GM23338 (cell line): ENCODE measurements at regions not wholly inside any gene's neighbourhood (a gene's known extent, or its start where the extent isn't known, plus 50 kb on each side); places are given as distances from the start of the nearest gene placed in this dataset.

Source experiments
- ATAC-seq: fragments of 200-7000 bp; cut with Tn5 transposase; 3 replicates; pipeline ENCODE4 v1.9.1; 2020
- DNase-seq: peaks from one replicate; pipeline ENCODE4 v3.0.0-alpha.2; 2015; ENCODE audit warnings: low spot score
- H2AFZ ChIP-seq: fragments of 200-600 bp; sonication (generic); 2 replicates; pipeline ENCODE4 v1.8.0; 2016; ENCODE audit warnings: antibody characterized with exemption, mild to moderate bottlenecking, moderate library complexity
- H3F3A ChIP-seq: fragments of 200-600 bp; sonication (generic); replicated peaks from 2 replicates; pipeline ENCODE4 v1.8.0; 2017; ENCODE audit warnings: antibody characterized with exemption, mixed run types, low read depth
- H3K27ac ChIP-seq: fragments of 200-600 bp; sonication (generic); 2 replicates; pipeline ENCODE4 v1.6.1; 2016; ENCODE audit warnings: low read depth
- H3K27me3 ChIP-seq: fragments of 200-600 bp; sonication (generic); 2 replicates; pipeline ENCODE4 v1.8.0; 2016; ENCODE audit warnings: mild to moderate bottlenecking, mixed run types, moderate library complexity; ENCODE audit not compliant: insufficient read depth
- H3K36me3 ChIP-seq: fragments of 200-600 bp; sonication (generic); 2 replicates; pipeline ENCODE4 v1.8.0; 2016; ENCODE audit warnings: mild to moderate bottlenecking; ENCODE audit not compliant: insufficient read depth
- H3K4me1 ChIP-seq: fragments of 200-600 bp; sonication (generic); 2 replicates; pipeline ENCODE4 v1.8.0; 2016; ENCODE audit warnings: mild to moderate bottlenecking, moderate library complexity; ENCODE audit not compliant: insufficient read depth
- H3K4me2 ChIP-seq: fragments of 200-600 bp; sonication (generic); 2 replicates; pipeline ENCODE4 v1.7.1; 2017; ENCODE audit warnings: mixed run types
- H3K4me3 ChIP-seq: fragments of 200-600 bp; sonication (generic); 2 replicates; pipeline ENCODE4 v1.6.1; 2016; ENCODE audit warnings: mixed run types
- H3K79me2 ChIP-seq: fragments of 200-600 bp; sonication (generic); replicated peaks from 2 replicates; pipeline ENCODE4 v1.8.0; 2017; ENCODE audit warnings: mild to moderate bottlenecking; ENCODE audit not compliant: insufficient read depth
- H3K9me2 ChIP-seq: fragments of 200-600 bp; sonication (generic); 2 replicates; pipeline ENCODE4 v1.8.0; 2017; ENCODE audit not compliant: insufficient read depth
- H4K20me1 ChIP-seq: fragments of 200-600 bp; sonication (generic); replicated peaks from 2 replicates; pipeline ENCODE4 v1.8.0; 2017; ENCODE audit warnings: mild to moderate bottlenecking; ENCODE audit not compliant: insufficient read depth
- H3K27ac Mint-ChIP-seq: 2 replicates; pipeline ENCODE4 v1.8.0; 2020; ENCODE audit warnings: inconsistent platforms, mild to moderate bottlenecking, moderate library complexity, mixed read lengths
- H3K27me3 Mint-ChIP-seq: 3 replicates; pipeline ENCODE4 v1.8.0; 2022; ENCODE audit warnings: low read depth, mild to moderate bottlenecking, moderate library complexity, mixed read lengths, inconsistent platforms; ENCODE audit not compliant: insufficient read depth, poor library complexity
- H3K36me3 Mint-ChIP-seq: 3 replicates; pipeline ENCODE4 v1.8.0; 2021; ENCODE audit warnings: low read depth, mild to moderate bottlenecking, inconsistent platforms, moderate library complexity, mixed read lengths
- H3K4me1 Mint-ChIP-seq: 3 replicates; pipeline ENCODE4 v1.8.0; 2020; ENCODE audit warnings: mild to moderate bottlenecking, inconsistent platforms, mixed read lengths
- H3K4me3 Mint-ChIP-seq: 3 replicates; pipeline ENCODE4 v1.8.0; 2021; ENCODE audit warnings: moderate library complexity, mild to moderate bottlenecking, inconsistent platforms, mixed read lengths
- H3K9me3 Mint-ChIP-seq: 3 replicates; pipeline ENCODE4 v1.8.0; 2020; ENCODE audit warnings: moderate library complexity, mild to moderate bottlenecking, inconsistent platforms, mixed read lengths
- CREB1 ChIP-seq: fragments of 250-450 bp; sonication (Bioruptor Pico); IDR thresholded peaks from 2 replicates; pipeline ENCODE4 v1.5.0; 2020; ENCODE audit warnings: low read depth, mild to moderate bottlenecking, moderate library complexity
- EZH2 ChIP-seq: fragments of 200-600 bp; sonication (generic); IDR thresholded peaks from one replicate; pipeline ENCODE4 v1.8.0; 2017; ENCODE audit warnings: antibody characterized with exemption, mild to moderate bottlenecking, low read depth; ENCODE audit not compliant: unreplicated experiment
- EZH2phosphoT487 ChIP-seq: fragments of 200-600 bp; sonication (generic); IDR thresholded peaks from one replicate; pipeline ENCODE4 v1.8.1; 2018; ENCODE audit warnings: antibody characterized with exemption; ENCODE audit not compliant: unreplicated experiment
- JUNB ChIP-seq: IDR thresholded peaks from one replicate; pipeline ENCODE4 v1.6.1; 2016; ENCODE audit warnings: antibody characterized with exemption; ENCODE audit not compliant: unreplicated experiment
- NANOG ChIP-seq: IDR thresholded peaks from 2 replicates; pipeline ENCODE4 v1.6.1; 2016; ENCODE audit warnings: antibody characterized with exemption, borderline replicate concordance
- POLR2AphosphoS5 ChIP-seq: IDR thresholded peaks from 2 replicates; pipeline ENCODE4 v1.6.1; 2016; ENCODE audit warnings: antibody characterized with exemption, low read depth
- STAT1 ChIP-seq: IDR thresholded peaks from one replicate; pipeline ENCODE4 v1.6.1; 2016; ENCODE audit warnings: antibody characterized with exemption; ENCODE audit not compliant: unreplicated experiment
- ZNF114 ChIP-seq: fragments of 250-450 bp; sonication (Bioruptor Pico); IDR thresholded peaks from 2 replicates; pipeline ENCODE4 v1.5.0; 2020; ENCODE audit warnings: mild to moderate bottlenecking, moderate library complexity
- ZNF331 ChIP-seq: fragments of 250-450 bp; sonication (Bioruptor Pico); IDR thresholded peaks from 2 replicates; pipeline ENCODE4 v1.5.0; 2020; ENCODE audit warnings: low read depth, mild to moderate bottlenecking, moderate library complexity
- TF ChIP-seq, protein P1 (sequence below): IDR thresholded peaks from 2 replicates; pipeline ENCODE4 v1.6.1; 2016; ENCODE audit warnings: antibody characterized with exemption
- TF ChIP-seq, protein P2 (sequence below), 2 experiments: fragments of 200-600 bp in 1 of 2; sonication (generic) in 1 of 2; conservative IDR thresholded peaks; 2 replicates each; pipeline versions ENCODE4 v1.5.1 to v1.6.1; 2016 to 2017; ENCODE audit warnings: antibody characterized with exemption in 2 of 2, low read depth in 2 of 2, mild to moderate bottlenecking in 2 of 2, moderate library complexity in 1 of 2
- TF ChIP-seq, protein P3 (sequence below): IDR thresholded peaks from one replicate; pipeline ENCODE4 v1.6.1; 2018; ENCODE audit warnings: antibody characterized with exemption; ENCODE audit not compliant: unreplicated experiment
- TF ChIP-seq, protein P4 (sequence below): fragments of 250-450 bp; sonication (Bioruptor Pico); IDR thresholded peaks from 2 replicates; pipeline ENCODE4 v1.5.0; 2020; ENCODE audit warnings: mild to moderate bottlenecking, moderate library complexity

DNA sequence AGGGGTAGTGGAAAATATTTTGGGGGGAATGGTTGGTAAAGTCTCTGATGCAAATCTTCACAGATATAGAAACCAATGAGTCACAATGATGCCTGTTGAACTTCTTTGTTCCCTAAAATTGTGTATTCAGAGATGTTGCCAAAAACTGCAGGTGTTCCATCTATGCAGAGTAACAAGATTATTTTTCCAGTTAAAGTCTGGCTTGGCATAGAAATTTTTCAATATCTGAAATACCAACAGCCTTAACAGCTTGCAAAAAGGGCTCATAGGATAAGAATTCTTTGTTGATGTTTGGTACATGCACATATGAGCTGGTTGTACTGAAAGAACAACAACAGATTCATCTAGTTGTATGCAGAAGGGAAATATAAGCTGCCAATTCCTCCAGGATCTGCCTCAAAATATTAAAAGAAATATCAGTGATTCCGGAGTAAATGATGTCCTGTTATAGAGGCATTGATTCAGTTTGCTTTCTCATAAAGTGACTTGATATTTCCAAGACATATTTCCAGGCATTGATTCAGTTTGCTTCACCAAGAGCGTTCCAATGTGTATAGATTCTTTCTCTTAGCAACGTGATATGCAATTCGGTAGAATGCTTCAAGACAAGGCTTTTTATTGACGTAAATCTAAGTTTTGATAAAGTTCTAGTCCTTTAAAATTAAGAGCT, 564.4 kb downstream of the TMA16 start:
- Mint-ChIP-seq H3K27me3 (peaks cover 4% of the 10 kb centered on the region), H3K27ac (no peak overlapping the region), H3K36me3 (no peaks in the 10 kb centered on the region), H3K9me3 (no peaks in the 10 kb centered on the region), H3K4me1 (no peaks in the 10 kb centered on the region), H3K4me3 (no peak overlapping the region)
- no peak overlapping the region for H3K4me3 ChIP-seq
- H3K79me2 ChIP-seq, result no peaks in the 10 kb centered on the region
- no peaks in the 10 kb centered on the region for H3K4me1 ChIP-seq
- no peak for DNase-seq
- no peak overlapping the region for H2AFZ ChIP-seq
- no peaks in the 10 kb centered on the region for H3F3A ChIP-seq
- TF ChIP-seq NANOG (no peak), ZNF114 (CRISPR knock-in tag) (no peak), STAT1 (no peak), POLR2AphosphoS5 (no peak), JUNB (no peak), EZH2 (no peak), EZH2phosphoT487 (no peak), CREB1 (CRISPR knock-in tag) (no peak), ZNF331 (CRISPR knock-in tag) (no peak)
- TF ChIP-seq, protein P1, sequence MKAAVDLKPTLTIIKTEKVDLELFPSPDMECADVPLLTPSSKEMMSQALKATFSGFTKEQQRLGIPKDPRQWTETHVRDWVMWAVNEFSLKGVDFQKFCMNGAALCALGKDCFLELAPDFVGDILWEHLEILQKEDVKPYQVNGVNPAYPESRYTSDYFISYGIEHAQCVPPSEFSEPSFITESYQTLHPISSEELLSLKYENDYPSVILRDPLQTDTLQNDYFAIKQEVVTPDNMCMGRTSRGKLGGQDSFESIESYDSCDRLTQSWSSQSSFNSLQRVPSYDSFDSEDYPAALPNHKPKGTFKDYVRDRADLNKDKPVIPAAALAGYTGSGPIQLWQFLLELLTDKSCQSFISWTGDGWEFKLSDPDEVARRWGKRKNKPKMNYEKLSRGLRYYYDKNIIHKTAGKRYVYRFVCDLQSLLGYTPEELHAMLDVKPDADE, result no peak
- TF ChIP-seq, protein P2, sequence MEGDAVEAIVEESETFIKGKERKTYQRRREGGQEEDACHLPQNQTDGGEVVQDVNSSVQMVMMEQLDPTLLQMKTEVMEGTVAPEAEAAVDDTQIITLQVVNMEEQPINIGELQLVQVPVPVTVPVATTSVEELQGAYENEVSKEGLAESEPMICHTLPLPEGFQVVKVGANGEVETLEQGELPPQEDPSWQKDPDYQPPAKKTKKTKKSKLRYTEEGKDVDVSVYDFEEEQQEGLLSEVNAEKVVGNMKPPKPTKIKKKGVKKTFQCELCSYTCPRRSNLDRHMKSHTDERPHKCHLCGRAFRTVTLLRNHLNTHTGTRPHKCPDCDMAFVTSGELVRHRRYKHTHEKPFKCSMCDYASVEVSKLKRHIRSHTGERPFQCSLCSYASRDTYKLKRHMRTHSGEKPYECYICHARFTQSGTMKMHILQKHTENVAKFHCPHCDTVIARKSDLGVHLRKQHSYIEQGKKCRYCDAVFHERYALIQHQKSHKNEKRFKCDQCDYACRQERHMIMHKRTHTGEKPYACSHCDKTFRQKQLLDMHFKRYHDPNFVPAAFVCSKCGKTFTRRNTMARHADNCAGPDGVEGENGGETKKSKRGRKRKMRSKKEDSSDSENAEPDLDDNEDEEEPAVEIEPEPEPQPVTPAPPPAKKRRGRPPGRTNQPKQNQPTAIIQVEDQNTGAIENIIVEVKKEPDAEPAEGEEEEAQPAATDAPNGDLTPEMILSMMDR (conservative IDR thresholded peaks at IDR 0.05; ENCODE audit: low read depth in 2 of 2), result no peak
- TF ChIP-seq, protein P3, sequence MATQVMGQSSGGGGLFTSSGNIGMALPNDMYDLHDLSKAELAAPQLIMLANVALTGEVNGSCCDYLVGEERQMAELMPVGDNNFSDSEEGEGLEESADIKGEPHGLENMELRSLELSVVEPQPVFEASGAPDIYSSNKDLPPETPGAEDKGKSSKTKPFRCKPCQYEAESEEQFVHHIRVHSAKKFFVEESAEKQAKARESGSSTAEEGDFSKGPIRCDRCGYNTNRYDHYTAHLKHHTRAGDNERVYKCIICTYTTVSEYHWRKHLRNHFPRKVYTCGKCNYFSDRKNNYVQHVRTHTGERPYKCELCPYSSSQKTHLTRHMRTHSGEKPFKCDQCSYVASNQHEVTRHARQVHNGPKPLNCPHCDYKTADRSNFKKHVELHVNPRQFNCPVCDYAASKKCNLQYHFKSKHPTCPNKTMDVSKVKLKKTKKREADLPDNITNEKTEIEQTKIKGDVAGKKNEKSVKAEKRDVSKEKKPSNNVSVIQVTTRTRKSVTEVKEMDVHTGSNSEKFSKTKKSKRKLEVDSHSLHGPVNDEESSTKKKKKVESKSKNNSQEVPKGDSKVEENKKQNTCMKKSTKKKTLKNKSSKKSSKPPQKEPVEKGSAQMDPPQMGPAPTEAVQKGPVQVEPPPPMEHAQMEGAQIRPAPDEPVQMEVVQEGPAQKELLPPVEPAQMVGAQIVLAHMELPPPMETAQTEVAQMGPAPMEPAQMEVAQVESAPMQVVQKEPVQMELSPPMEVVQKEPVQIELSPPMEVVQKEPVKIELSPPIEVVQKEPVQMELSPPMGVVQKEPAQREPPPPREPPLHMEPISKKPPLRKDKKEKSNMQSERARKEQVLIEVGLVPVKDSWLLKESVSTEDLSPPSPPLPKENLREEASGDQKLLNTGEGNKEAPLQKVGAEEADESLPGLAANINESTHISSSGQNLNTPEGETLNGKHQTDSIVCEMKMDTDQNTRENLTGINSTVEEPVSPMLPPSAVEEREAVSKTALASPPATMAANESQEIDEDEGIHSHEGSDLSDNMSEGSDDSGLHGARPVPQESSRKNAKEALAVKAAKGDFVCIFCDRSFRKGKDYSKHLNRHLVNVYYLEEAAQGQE, result no peak
- TF ChIP-seq, protein P4, sequence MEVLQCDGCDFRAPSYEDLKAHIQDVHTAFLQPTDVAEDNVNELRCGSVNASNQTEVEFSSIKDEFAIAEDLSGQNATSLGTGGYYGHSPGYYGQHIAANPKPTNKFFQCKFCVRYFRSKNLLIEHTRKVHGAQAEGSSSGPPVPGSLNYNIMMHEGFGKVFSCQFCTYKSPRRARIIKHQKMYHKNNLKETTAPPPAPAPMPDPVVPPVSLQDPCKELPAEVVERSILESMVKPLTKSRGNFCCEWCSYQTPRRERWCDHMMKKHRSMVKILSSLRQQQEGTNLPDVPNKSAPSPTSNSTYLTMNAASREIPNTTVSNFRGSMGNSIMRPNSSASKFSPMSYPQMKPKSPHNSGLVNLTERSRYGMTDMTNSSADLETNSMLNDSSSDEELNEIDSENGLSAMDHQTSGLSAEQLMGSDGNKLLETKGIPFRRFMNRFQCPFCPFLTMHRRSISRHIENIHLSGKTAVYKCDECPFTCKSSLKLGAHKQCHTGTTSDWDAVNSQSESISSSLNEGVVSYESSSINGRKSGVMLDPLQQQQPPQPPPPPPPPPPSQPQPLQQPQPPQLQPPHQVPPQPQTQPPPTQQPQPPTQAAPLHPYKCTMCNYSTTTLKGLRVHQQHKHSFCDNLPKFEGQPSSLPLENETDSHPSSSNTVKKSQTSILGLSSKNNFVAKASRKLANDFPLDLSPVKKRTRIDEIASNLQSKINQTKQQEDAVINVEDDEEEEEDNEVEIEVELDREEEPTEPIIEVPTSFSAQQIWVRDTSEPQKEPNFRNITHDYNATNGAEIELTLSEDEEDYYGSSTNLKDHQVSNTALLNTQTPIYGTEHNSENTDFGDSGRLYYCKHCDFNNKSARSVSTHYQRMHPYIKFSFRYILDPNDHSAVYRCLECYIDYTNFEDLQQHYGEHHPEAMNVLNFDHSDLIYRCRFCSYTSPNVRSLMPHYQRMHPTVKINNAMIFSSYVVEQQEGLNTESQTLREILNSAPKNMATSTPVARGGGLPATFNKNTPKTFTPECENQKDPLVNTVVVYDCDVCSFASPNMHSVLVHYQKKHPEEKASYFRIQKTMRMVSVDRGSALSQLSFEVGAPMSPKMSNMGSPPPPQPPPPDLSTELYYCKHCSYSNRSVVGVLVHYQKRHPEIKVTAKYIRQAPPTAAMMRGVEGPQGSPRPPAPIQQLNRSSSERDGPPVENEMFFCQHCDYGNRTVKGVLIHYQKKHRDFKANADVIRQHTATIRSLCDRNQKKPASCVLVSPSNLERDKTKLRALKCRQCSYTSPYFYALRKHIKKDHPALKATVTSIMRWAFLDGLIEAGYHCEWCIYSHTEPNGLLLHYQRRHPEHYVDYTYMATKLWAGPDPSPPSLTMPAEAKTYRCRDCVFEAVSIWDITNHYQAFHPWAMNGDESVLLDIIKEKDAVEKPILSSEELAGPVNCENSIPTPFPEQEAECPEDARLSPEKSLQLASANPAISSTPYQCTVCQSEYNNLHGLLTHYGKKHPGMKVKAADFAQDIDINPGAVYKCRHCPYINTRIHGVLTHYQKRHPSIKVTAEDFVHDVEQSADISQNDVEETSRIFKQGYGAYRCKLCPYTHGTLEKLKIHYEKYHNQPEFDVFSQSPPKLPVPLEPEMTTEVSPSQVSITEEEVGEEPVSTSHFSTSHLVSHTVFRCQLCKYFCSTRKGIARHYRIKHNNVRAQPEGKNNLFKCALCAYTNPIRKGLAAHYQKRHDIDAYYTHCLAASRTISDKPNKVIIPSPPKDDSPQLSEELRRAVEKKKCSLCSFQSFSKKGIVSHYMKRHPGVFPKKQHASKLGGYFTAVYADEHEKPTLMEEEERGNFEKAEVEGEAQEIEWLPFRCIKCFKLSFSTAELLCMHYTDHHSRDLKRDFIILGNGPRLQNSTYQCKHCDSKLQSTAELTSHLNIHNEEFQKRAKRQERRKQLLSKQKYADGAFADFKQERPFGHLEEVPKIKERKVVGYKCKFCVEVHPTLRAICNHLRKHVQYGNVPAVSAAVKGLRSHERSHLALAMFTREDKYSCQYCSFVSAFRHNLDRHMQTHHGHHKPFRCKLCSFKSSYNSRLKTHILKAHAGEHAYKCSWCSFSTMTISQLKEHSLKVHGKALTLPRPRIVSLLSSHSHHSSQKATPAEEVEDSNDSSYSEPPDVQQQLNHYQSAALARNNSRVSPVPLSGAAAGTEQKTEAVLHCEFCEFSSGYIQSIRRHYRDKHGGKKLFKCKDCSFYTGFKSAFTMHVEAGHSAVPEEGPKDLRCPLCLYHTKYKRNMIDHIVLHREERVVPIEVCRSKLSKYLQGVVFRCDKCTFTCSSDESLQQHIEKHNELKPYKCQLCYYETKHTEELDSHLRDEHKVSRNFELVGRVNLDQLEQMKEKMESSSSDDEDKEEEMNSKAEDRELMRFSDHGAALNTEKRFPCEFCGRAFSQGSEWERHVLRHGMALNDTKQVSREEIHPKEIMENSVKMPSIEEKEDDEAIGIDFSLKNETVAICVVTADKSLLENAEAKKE (CRISPR knock-in tag), result no peak
- H3K4me2 ChIP-seq, result no peak overlapping the region
- no peak for ATAC-seq
- H3K27ac ChIP-seq, result no peak overlapping the region
- no peaks in the 10 kb centered on the region for H3K36me3 ChIP-seq
- H3K27me3 ChIP-seq, result no peaks in the 10 kb centered on the region
- H3K9me2 ChIP-seq, result no peaks in the 10 kb centered on the region
- H4K20me1 ChIP-seq, result no peaks in the 10 kb centered on the region
